Tibial nerve (tissue), 4 donors: ENCODE measurements at regions not wholly inside any gene's neighbourhood (a gene's known extent, or its start where the extent isn't known, plus 50 kb on each side); places are given as distances from the start of the nearest gene placed in this dataset.

ENCODE experiments used
- DNase-seq, 2 donors: peaks; one replicate each; pipeline ENCODE4 v3.0.0-alpha.2; 2019; ENCODE audit warnings: low spot score in 2 of 2
- H3K27ac ChIP-seq, 4 donors: fragments of 200-600 bp; sonication (generic) in 3 of 4; one replicate each; pipeline ENCODE4 v1.5.1; 2017 to 2019; ENCODE audit warnings: mild to moderate bottlenecking in 1 of 4
- H3K27me3 ChIP-seq, 2 donors: fragments of 200-600 bp; sonication (generic) in 1 of 2; one replicate each; pipeline versions ENCODE4 v1.5.1 to v1.6.0; 2017 to 2019
- H3K36me3 ChIP-seq, 3 donors: fragments of 200-600 bp; sonication (generic); one replicate each; pipeline ENCODE4 v1.5.1; 2018 to 2019
- H3K4me1 ChIP-seq, 4 donors: fragments of 200-600 bp; sonication (generic) in 3 of 4; one replicate each; pipeline ENCODE4 v1.5.1; 2017 to 2019
- H3K4me3 ChIP-seq, 4 donors: fragments of 200-600 bp; sonication (generic) in 3 of 4; one replicate each; pipeline ENCODE4 v1.5.1; 2017 to 2019; ENCODE audit warnings: mild to moderate bottlenecking in 1 of 4, moderate library complexity in 1 of 4
- H3K9me3 ChIP-seq, 4 donors: fragments of 200-600 bp; sonication (generic) in 3 of 4; one replicate each; pipeline ENCODE4 v1.5.1; 2017 to 2019
- CTCF ChIP-seq, 5 experiments: fragments of 200-600 bp in 3 of 5; fragments of 450-650 bp in 2 of 5; sonication (generic) in 3 of 5; IDR thresholded peaks; one replicate each; pipeline ENCODE4 v1.5.1; 2016 to 2019; ENCODE audit warnings: antibody characterized with exemption in 5 of 5, mild to moderate bottlenecking in 3 of 5, moderate library complexity in 2 of 5
- EP300 ChIP-seq, 2 donors: sonication (generic); formaldehyde crosslinking; IDR thresholded peaks; one replicate each; pipeline ENCODE4 v1.6.1; 2017; ENCODE audit warnings: antibody characterized with exemption in 2 of 2, mild to moderate bottlenecking in 1 of 2
- POLR2A ChIP-seq, 2 donors: fragments of 450-650 bp; IDR thresholded peaks; one replicate each; pipeline ENCODE4 v1.6.1; 2017; ENCODE audit warnings: antibody characterized with exemption in 2 of 2, mild to moderate bottlenecking in 2 of 2, moderate library complexity in 2 of 2
- WGBS, 2 donors: methylation state at CpG; one replicate each; pipeline ENCODE4 v1.1.5; 2018; 5-methylcytosine and 5-hydroxymethylcytosine counted together

- H3K27me3 ChIP-seq, result peaks cover 0 to 21% of the 10 kb centered on the region in 2 donors
- no peaks in the 10 kb centered on the region for H3K4me1 ChIP-seq
- 9 to 18% methylated on average over 1 of the region's 1 CpG for WGBS, 2 donors
- no peak overlapping the region for H3K27ac ChIP-seq
- H3K36me3 ChIP-seq, result no peaks in the 10 kb centered on the region
- no peaks in the 10 kb centered on the region for H3K9me3 ChIP-seq
- H3K4me3 ChIP-seq, result no peak overlapping the region
- TF ChIP-seq EP300 (IDR thresholded peaks at IDR 0.05), result no peak
- no peak for DNase-seq
Observed at GRCh38 chr17:45697076-45697475, 87.0 kb upstream of the CRHR1 start.

- no peak overlapping the region for H3K27ac ChIP-seq
- WGBS, 2 donors, result 50 to 52% methylated on average over 7 of the region's 7 CpGs
- peaks cover 0 to 11% of the 10 kb centered on the region in 2 donors for H3K27me3 ChIP-seq
- no peak for DNase-seq
- H3K9me3 ChIP-seq, result no peaks in the 10 kb centered on the region
- H3K4me3 ChIP-seq, result no peak overlapping the region
- TF ChIP-seq CTCF (IDR thresholded peaks at IDR 0.05), result no peak
- TF ChIP-seq POLR2A (IDR thresholded peaks at IDR 0.05), result no peak
- no peak for TF ChIP-seq EP300 (IDR thresholded peaks at IDR 0.05)
- no peaks in the 10 kb centered on the region for H3K36me3 ChIP-seq
- H3K4me1 ChIP-seq, result no peaks in the 10 kb centered on the region
Observed at GRCh38 chr17:45700171-45701090, 83.7 kb upstream of the CRHR1 start.

- H3K36me3 ChIP-seq, result no peaks in the 10 kb centered on the region
- no peaks in the 10 kb centered on the region for H3K27me3 ChIP-seq
- 18% methylated on average over 1 of the region's 1 CpG for WGBS, 2 donors
- H3K27ac ChIP-seq, result no peak overlapping the region
- no peak for DNase-seq
- H3K4me3 ChIP-seq, result no peak overlapping the region
- no peaks in the 10 kb centered on the region for H3K4me1 ChIP-seq
- no peaks in the 10 kb centered on the region for H3K9me3 ChIP-seq
- TF ChIP-seq EP300 (IDR thresholded peaks at IDR 0.05) (no peak), POLR2A (IDR thresholded peaks at IDR 0.05) (no peak), CTCF (IDR thresholded peaks at IDR 0.05) (no peak)
Observed at GRCh38 chr17:45702666-45703266, 81.4 kb upstream of the CRHR1 start.

GRCh38 chr17:45703348-45703747 is 80.8 kb upstream of the CRHR1 start:
- Histone ChIP-seq H3K27ac (no peak overlapping the region), H3K9me3 (no peaks in the 10 kb centered on the region), H3K4me1 (no peaks in the 10 kb centered on the region), H3K4me3 (no peak overlapping the region), H3K27me3 (no peaks in the 10 kb centered on the region), H3K36me3 (no peaks in the 10 kb centered on the region)
- TF ChIP-seq CTCF (IDR thresholded peaks at IDR 0.05) (no peak), POLR2A (IDR thresholded peaks at IDR 0.05) (no peak), EP300 (IDR thresholded peaks at IDR 0.05) (no peak)
- no peak for DNase-seq
- 40 to 56% methylated on average over 3 to 5 of the region's 5 CpGs for WGBS, 2 donors

- Histone ChIP-seq H3K4me1 (no peaks in the 10 kb centered on the region), H3K27ac (no peak overlapping the region), H3K27me3 (no peaks in the 10 kb centered on the region), H3K36me3 (no peaks in the 10 kb centered on the region), H3K9me3 (no peaks in the 10 kb centered on the region), H3K4me3 (no peak overlapping the region)
- no peak for DNase-seq
- WGBS, 2 donors, result 81 to 89% methylated on average over 1 of the region's 1 CpG
- TF ChIP-seq CTCF (IDR thresholded peaks at IDR 0.05) (no peak), EP300 (IDR thresholded peaks at IDR 0.05) (no peak), POLR2A (IDR thresholded peaks at IDR 0.05) (no peak)
Observed at GRCh38 chr17:45703806-45704205, 80.3 kb upstream of the CRHR1 start.
